NOMO-1 (cell line): ENCODE measurements at regions not wholly inside any gene's neighbourhood (a gene's known extent, or its start where the extent isn't known, plus 50 kb on each side); places are given as distances from the start of the nearest gene placed in this dataset.

Experiments
- DNase-seq, 2 experiments: peaks; one replicate each; lab custom pipeline; 2025; ENCODE audit not compliant: unreplicated experiment in 2 of 2; lab: John Stamatoyannopoulos, UW

GRCh38 chr10:31754803-31755624, 173.6 kb downstream of the ARHGAP12 start:
- DNase-seq = no peak

DNA sequence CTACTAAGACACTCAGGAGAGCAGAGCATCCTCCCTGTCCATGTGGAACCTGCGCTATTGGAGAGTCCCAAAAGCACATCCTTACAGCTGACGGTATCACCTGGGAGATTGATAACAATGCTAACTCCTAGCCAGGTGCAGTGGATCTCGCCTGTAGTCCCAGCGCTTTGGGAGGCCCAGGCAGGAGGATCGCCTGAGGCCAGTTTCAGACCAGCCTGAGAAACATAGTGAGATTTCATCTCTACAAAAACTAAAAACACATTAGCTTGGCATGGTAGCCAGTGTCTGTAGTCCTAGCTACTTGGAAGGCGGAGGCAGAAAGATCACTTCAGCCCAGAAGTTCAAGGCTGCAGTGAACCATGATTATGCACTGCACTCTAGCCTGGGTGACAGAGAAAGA, 174.9 kb downstream of the ARHGAP12 start:
- no peak for DNase-seq

DNA sequence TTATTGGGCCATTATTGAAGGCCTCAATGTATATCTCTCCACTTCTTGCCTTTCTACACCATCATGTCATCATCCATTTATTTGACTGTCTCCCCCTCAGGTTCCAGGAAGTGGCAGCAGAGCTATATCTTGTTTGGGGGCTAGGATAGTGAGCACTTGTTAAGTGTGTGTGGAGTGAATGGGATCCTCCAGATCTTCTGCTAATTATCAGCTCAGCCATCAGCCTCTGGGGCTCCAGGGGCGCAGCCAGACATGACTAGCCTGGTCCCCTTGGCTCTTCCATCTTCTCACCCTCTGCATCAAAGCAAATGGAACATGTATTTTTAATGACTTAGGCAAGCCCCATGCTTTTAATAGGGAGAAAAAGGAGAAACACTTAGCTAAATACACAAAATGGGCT, 176.5 kb downstream of the ARHGAP12 start:
- no peak for DNase-seq

DNA sequence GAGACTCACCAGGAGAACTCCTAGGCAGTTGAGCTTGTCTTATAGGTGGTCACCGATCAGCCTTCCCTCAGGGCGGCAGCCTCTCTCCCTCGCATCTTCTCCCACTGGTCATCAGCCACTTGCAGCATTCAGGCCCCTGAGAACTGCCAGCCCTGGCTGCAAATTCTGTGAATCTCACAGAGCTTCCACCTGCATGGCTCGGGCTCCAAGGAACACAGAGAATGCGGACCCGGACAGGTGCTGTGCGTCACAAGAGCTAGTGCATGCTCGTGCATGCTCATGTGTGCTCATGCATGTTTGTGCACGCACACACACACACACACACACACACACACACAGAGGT, 176.9 kb downstream of the ARHGAP12 start:
- DNase-seq = no peak

- DNase-seq = peak; percentile 57 to 59
Measured at GRCh38 chr10:31751051-31751737, 177.4 kb downstream of the ARHGAP12 start.

GRCh38 chr10:31749981-31750840, 178.4 kb downstream of the ARHGAP12 start:
- no peak for DNase-seq

DNA sequence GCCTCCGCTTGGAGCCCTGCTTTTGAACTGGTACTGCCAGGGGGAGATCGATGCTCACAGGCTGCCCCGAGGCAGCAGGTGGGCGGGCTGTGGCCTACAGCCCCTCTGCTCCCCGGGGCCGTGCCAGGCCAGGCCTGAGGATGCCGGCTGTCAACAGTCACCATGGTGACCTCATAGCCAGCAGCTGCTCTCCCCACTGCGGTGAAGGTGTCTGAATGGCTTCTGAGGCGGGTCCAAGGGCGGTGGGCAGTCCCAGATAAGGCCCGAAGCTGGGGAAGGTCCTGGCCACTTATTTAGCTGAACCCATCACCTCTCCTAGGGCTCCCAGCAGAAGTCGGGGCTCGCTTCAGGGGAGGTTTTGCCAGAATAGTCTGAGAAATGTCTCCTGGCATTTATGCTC, 179.3 kb downstream of the ARHGAP12 start:
- no peak for DNase-seq

- no peak for DNase-seq
Measured at GRCh38 chr10:31745612-31746376, 182.8 kb downstream of the ARHGAP12 start.

DNA sequence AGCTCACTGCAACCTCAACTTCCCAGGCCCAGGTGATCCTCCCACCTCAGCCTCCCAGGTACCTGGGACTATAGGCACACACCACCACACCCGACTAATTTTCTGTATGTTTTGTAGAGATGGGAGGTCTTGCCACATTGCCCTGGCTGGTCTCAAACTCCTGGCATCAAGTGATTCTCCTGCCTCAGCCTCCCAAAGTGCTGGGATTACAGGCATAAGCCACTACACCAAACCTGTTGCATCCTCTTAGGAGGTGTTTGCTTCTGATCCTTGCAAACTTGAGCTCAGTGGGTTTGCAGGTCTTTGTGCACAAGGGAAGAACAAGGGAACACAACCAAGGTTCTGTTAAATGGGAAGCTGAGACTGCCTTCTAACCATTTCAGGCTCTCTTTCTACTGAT, 184.6 kb downstream of the ARHGAP12 start:
- no peak for DNase-seq

DNA sequence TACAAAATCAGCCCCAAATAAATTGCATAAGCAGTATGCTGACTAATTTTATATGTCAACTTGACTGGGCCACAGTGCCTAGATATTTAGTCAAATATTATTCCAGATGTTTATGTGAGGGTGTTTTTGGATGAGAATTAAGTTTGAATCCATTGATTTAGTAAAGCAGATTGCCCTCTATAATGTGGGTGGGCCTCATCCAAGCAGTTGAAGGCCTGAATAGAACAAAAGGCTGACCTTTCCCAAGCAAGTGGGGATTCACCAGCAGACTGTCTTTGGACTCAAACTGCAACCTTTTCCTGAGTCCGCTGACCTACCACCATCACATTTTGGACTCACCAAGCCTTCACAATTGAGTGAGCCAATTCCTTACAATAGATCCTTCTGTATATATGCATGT, 186.4 kb downstream of the ARHGAP12 start:
- no peak for DNase-seq

GRCh38 chr10:31741473-31741872, 187.2 kb downstream of the ARHGAP12 start:
- no peak for DNase-seq

DNA sequence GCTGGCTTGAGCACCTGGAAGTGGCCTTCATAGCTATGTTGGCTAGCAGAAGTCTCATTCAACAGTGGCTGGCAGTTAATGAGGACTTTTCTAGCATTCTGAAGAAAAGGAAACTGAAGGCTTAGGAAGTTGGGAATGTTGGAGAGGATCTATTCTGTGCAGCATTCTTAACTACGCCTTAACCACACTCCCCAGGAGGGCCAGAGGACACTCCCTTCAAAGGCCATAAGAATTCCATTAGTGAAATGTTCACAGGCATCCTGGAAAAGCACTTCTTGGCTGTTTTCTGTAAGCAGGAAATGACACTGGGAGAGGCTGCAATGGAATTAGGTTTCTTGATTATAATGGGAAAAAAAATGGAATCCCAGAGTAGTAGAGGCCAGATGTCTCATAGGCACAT, 188.9 kb downstream of the ARHGAP12 start:
- DNase-seq = no peak

DNA sequence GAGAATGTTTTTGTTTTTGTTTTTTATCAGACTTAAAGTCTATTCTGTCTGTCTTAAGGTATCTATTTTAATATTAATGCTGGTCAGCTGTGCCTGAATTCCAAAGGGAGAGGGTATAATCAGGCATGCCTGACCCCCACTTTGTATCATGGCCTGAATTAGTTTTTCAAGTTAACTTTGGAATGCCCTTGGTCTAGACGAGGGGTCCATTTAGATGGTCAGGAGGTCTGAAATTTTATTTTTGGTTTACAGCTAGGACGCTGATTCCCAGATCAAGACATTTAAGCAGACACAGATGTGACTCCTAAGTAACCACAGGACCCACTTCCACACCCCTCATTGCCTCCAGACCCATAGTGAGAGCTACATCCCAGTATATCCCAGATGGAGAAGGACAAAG, 189.5 kb downstream of the ARHGAP12 start:
- no peak for DNase-seq

DNA sequence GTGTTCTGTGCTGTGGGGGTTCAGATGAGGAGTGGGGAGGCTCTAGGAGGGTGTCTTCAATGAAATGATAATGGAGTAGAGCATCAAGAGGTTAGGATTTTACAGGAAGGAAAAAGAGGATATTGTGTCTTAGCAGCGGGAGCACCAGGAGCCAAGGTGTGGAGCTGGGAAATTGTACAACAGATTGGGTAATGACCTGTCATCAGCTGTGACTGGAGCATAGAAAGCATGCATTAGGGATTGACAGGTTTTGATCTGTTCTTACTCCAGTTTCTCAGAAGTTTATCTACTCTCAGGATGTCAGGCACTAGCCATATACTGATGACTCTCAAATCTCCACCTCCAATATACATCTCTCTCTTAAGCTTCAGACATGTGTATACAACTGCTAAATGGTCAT, 196.9 kb downstream of the ARHGAP12 start:
- DNase-seq = no peak

DNA sequence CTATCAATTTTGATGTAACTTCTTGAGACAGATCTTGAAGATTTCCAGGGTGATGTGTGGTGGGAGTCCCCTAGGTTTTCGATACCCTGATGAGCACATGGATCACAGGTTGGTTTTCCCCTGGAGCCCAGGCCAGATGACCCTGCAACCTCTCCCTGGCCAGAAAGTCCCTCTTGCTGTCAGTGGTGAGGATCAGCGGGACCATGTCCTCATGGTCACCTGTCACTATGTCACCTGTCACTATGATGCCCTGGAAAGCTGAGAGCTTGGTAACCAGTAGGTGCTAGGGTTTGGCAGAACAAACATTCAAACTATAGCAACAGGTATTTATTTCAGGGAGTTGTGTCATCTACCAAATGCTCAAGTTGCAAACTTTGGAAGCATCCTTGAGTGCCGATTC, 197.9 kb downstream of the ARHGAP12 start:
- no peak for DNase-seq

DNA sequence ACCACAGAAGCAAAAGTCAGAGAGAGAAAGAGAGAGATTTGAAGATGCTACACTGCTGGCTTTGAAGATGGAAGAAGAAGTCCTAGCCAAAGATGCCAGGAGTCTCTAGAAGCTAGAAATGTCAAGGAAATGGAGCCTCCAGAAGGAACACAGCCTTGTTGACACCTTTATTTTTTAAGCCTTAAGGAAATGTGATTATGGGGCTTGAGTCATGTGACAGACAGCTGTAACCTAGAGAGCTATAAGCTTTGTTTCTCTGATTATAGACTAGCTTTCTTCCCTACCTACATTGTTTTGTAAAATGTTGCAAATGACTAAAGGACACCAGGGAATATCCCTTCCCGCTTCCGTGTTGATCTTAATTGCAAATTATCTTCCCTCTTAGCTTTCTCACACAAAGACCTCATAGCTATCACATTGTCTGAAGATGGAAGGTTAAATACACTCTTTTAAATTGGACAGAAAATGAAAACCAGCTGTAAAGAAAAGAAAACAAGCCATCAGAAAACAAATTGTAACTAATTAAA, 199.9 kb downstream of the ARHGAP12 start:
- DNase-seq = no peak

- DNase-seq = no peak
Measured at GRCh38 chr10:31725436-31725835, 203.2 kb downstream of the ARHGAP12 start.

DNA sequence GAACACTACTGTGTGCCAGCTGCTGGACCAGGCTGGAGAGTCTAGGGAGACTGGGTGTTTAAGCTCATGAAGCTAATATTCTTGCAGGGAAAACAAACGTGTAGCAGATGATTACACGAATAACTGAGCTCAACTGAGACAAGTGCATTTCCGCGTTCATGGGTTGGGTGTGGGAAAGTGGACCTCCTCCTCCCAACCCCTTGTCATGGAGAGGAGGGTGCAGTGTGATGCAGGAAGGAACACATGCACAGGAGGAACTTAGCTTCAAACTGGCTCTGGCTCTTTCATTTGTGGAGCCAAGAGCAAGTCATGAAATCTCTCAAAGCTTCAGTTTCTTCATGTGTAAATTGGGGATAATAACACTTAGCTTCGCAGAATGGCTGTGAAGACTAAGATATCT, 204.3 kb downstream of the ARHGAP12 start:
- DNase-seq = no peak

DNA sequence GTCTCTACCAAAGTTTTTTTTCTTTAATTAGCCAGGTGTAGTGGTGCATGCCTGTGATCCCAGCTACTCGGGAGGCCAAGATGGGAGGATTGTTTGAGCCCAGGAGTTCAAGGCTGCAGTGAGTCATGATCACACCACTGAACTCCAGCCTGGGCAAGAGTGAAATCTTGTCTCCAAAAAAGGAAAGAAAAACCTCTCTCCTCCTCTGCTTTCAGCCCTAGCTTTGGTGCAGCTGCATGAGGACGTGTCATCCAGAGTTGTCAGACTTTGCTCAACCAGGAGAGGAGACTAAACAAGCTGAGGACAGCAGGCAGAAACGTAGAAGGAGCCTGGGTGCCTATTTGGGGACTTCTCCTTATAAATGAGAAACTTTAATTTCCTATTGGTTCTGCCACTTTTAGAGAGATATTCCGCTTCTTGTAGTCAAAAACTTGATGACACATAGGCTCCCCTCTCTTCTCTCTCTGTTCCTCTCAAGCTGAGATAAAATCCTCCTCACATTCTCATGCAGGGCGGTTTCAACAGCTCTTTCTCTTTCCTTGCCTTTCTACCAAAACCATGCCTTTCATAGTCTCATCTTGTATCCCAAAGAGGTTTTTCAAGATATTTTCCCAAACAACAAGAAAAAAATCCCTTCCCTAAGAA, 205.4 kb downstream of the ARHGAP12 start:
- no peak for DNase-seq

DNA sequence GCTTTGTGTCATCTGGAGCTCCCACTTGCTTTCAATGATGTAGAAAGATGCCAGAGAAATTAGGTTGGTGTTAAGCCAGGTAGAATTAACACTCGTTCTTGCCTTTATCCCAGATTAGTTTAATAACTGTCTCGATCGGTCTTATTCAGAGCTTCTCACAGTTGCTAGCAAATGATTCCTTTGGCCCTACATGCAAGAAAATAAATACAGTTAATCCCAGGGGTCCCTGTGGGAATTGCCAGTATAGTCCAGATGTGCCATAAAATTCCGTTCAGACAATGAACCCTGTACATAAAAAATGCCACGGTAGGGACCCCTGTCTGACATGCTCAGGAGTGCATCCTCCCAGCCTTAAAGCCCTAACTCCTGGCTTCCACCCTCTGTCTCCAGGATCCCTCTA, 207.5 kb downstream of the ARHGAP12 start:
- no peak for DNase-seq
